Mucosa of descending colon (tissue), 3 donors: ENCODE measurements at regions not wholly inside any gene's neighbourhood (a gene's known extent, or its start where the extent isn't known, plus 50 kb on each side); places are given as distances from the start of the nearest gene placed in this dataset.

Experiments
- ATAC-seq: fragments of 200-7000 bp; cut with Tn5 transposase; one replicate; pipeline ENCODE4 v1.9.1; 2020; ENCODE audit warnings: mild to moderate bottlenecking, moderate library complexity
- DNase-seq, 3 donors: peaks; one replicate each; pipeline ENCODE4 v3.0.0-alpha.2; 2020
- H3K36me3 ChIP-seq: fragments of 200-600 bp; one replicate; pipeline ENCODE4 v1.8.0; 2021; ENCODE audit warnings: low read depth, mild to moderate bottlenecking
- H3K4me1 ChIP-seq: fragments of 200-600 bp; one replicate; pipeline ENCODE4 v1.8.0; 2021; ENCODE audit warnings: low read depth, mild to moderate bottlenecking
- H3K4me3 ChIP-seq: fragments of 200-600 bp; one replicate; pipeline ENCODE4 v1.8.0; 2021; ENCODE audit warnings: mild to moderate bottlenecking
- H3K9me3 ChIP-seq: fragments of 200-600 bp; one replicate; pipeline ENCODE4 v1.8.0; 2021; ENCODE audit warnings: mild to moderate bottlenecking
- intact Hi-C, 2 donors: fragments of 100-400 bp; cut with DNase I in 1 of 2; cut with micrococcal nuclease in 1 of 2; formaldehyde crosslinking; loops; one replicate each; pipeline versions ENCODE4 v1.11.0 to v1.11.1; 2022; cut with DNase I, micrococcal nuclease
- TF ChIP-seq, protein P1 (sequence below): fragments of 200-600 bp; IDR thresholded peaks from one replicate; pipeline ENCODE4 v1.8.0; 2022; ENCODE audit warnings: antibody characterized with exemption, mild to moderate bottlenecking
- donor health status: DM: no; HTN: no; CAD: no; lungs with moderate emphysema.
- donor health status: DM: no; HTN: no; CAD: no.
- donor health status: DM: no; HTN: yes; CAD: no.

GRCh38 chr17:72302735-72303134, 181.9 kb downstream of the SOX9 start:
- TF ChIP-seq, protein P1, sequence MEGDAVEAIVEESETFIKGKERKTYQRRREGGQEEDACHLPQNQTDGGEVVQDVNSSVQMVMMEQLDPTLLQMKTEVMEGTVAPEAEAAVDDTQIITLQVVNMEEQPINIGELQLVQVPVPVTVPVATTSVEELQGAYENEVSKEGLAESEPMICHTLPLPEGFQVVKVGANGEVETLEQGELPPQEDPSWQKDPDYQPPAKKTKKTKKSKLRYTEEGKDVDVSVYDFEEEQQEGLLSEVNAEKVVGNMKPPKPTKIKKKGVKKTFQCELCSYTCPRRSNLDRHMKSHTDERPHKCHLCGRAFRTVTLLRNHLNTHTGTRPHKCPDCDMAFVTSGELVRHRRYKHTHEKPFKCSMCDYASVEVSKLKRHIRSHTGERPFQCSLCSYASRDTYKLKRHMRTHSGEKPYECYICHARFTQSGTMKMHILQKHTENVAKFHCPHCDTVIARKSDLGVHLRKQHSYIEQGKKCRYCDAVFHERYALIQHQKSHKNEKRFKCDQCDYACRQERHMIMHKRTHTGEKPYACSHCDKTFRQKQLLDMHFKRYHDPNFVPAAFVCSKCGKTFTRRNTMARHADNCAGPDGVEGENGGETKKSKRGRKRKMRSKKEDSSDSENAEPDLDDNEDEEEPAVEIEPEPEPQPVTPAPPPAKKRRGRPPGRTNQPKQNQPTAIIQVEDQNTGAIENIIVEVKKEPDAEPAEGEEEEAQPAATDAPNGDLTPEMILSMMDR = no peak
- no peak for DNase-seq
- H3K9me3 ChIP-seq = no peaks in the 10 kb centered on the region
- H3K4me1 ChIP-seq = no peaks in the 10 kb centered on the region
- no peaks in the 10 kb centered on the region for H3K36me3 ChIP-seq
- no peak for ATAC-seq
- intact Hi-C loops = no loop called here
- H3K4me3 ChIP-seq = no peak overlapping the region

DNA sequence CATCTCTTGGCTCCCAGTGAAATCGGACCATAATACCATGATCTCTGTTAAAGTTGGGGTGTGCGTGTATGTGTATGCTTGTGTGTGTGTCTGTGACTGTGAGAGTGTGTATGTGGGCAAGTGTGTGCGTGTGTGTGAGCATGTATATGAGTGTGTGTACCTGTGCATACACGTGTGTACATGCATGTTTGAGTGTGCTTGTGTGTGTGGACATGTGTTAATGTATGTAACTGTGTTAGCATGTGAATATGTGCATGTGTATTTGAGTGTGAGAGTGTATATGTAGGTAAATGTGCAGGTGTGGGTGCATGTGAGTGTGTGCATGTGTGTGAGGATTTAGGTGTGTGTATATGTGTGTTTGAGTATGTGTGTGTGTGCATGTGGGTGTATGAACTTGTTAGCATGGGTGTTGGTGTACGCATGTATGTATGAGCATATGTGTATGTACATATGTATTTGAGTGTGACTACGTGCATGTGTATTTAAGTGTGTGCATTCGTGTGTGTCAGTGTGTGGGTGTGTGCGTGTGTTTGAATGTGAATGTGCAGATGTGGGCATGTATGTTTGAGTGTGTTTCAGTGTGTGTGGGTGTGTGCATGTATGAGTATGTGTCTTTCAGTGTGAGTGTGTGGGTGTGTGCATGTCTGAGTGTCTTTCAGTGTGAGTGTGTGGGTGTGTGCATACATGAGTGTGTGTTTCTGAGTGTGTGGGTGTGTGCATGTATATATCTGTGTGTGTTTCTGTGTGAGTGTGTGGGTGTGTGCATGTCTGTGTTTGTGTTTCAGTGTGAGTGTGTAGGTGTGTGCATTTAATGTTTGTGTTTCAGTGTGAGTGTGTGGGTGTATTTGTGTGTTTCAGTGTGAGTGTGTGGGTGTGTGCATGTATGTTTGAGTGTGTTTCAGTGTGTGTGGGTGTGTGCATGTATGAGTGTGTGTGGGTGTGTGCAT, 183.2 kb downstream of the SOX9 start:
- intact Hi-C loops = no loop called here

GRCh38 chr17:72304859-72305258, 184.0 kb downstream of the SOX9 start:
- Histone ChIP-seq H3K4me1 (no peaks in the 10 kb centered on the region), H3K9me3 (no peaks in the 10 kb centered on the region), H3K36me3 (no peaks in the 10 kb centered on the region), H3K4me3 (no peak overlapping the region)
- TF ChIP-seq, protein P1 = no peak
- intact Hi-C loops = no loop called here
- ATAC-seq (no peak), DNase-seq (no peak)

More for the DNA sequence above, 183.2 kb downstream of the SOX9 start:
- H3K9me3 ChIP-seq = no peaks in the 10 kb centered on the region
- DNase-seq (no peak), ATAC-seq (no peak)
- H3K4me3 ChIP-seq = no peak overlapping the region
- TF ChIP-seq, protein P1 = no peak
- no peaks in the 10 kb centered on the region for H3K4me1 ChIP-seq
- H3K36me3 ChIP-seq = no peaks in the 10 kb centered on the region

DNA sequence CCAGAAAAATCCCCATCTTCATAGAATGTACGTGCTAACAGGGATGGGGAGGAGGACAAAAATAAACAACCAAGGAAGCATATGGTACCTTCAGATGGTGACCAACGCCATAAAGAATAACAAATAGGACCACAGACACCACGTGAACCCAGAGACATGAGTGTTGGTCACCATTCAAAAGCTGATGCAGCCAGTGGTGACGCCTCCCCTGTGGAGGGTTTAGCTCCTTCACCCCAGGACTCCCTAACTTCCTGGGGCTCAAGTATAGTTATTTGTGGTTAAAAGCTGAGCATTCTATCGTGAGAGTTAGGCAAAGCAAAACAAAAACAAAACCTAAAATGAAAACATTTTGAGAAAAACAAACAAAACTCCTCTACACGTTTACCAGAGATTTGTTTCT, 184.7 kb downstream of the SOX9 start:
- Histone ChIP-seq H3K9me3 (no peaks in the 10 kb centered on the region), H3K4me3 (no peak overlapping the region), H3K4me1 (no peaks in the 10 kb centered on the region), H3K36me3 (no peaks in the 10 kb centered on the region)
- intact Hi-C loops = no loop called here
- ATAC-seq (no peak), DNase-seq (no peak)
- TF ChIP-seq, protein P1 = no peak

- intact Hi-C loops = no loop called here
Measured at GRCh38 chr17:72306037-72306436, 185.2 kb downstream of the SOX9 start.

More at GRCh38 chr17:72306037-72306436, 185.2 kb downstream of the SOX9 start:
- Histone ChIP-seq H3K4me3 (no peak overlapping the region), H3K4me1 (no peaks in the 10 kb centered on the region), H3K9me3 (no peaks in the 10 kb centered on the region), H3K36me3 (no peaks in the 10 kb centered on the region)
- TF ChIP-seq, protein P1 = no peak
- ATAC-seq (no peak), DNase-seq (no peak)
